IMR-90 (cell line): ENCODE measurements at regions not wholly inside any gene's neighbourhood (a gene's known extent, or its start where the extent isn't known, plus 50 kb on each side); places are given as distances from the start of the nearest gene placed in this dataset.
A peak's percentile ranks its signal among the peaks of the same experiment; 100 is the strongest.

Source experiments
- ATAC-seq: fragments of 200-7000 bp; cut with Tn5 transposase; 2 replicates; pipeline ENCODE4 v1.9.1; 2020; ENCODE audit warnings: low read depth, mild to moderate bottlenecking, moderate library complexity
- BruUV-seq: library from RNA; stranded (reverse); fragments of 400-500 nt; replicated peaks from 2 replicates; lab custom pipeline; 2021; lab: Mats Ljungman, UMichigan
- CTCF ChIA-PET: fragments of 300-600 bp; formaldehyde crosslinking; extraction: SDS; loops from one replicate; lab custom pipeline; 2021; ENCODE audit warnings: antibody characterized with exemption; lab: Yijun Ruan, JAX
- POLR2A ChIA-PET: fragments of 300-600 bp; sonication (Branson Sonifier 250); formaldehyde crosslinking; loops from one replicate; lab custom pipeline; 2022; ENCODE audit warnings: antibody characterized with exemption; ENCODE audit not compliant: unreplicated experiment; lab: Charles Lee
- DNase-seq: peaks from one replicate; pipeline ENCODE4 v3.0.0; 2013
- H2AFZ ChIP-seq: replicated peaks from 2 replicates; pipeline ENCODE3; 2013; ENCODE audit warnings: low read length, mild to moderate bottlenecking; ENCODE audit not compliant: poor library complexity
- H2AK5ac ChIP-seq: 2 replicates; pipeline ENCODE4 v1.6.1; 2013; ENCODE audit warnings: low read depth, low read length, inconsistent platforms
- H2AK9ac ChIP-seq: replicated peaks from 2 replicates; pipeline ENCODE3; 2013; ENCODE audit warnings: mild to moderate bottlenecking, low read depth, low read length, moderate library complexity; ENCODE audit not compliant: poor library complexity
- H2BK120ac ChIP-seq: 2 replicates; pipeline ENCODE4 v1.6.1; 2013; ENCODE audit warnings: low read depth, low read length, inconsistent platforms
- H2BK15ac ChIP-seq: 3 replicates; pipeline ENCODE4 v1.6.1; 2013; ENCODE audit warnings: low read depth, low read length, inconsistent platforms
- H2BK20ac ChIP-seq: 2 replicates; pipeline ENCODE4 v1.6.1; 2013; ENCODE audit warnings: low read depth, mild to moderate bottlenecking, inconsistent platforms, low read length, moderate library complexity
- H2BK5ac ChIP-seq: 2 replicates; pipeline ENCODE4 v1.6.1; 2013; ENCODE audit warnings: mild to moderate bottlenecking, low read depth, low read length, inconsistent platforms; ENCODE audit not compliant: poor library complexity, severe bottlenecking
- H3K14ac ChIP-seq: replicated peaks from 2 replicates; pipeline ENCODE4 v1.6.1; 2013; ENCODE audit warnings: low read depth, low read length, inconsistent platforms
- H3K18ac ChIP-seq: 2 replicates; pipeline ENCODE4 v1.6.1; 2013; ENCODE audit warnings: low read depth, low read length, control low read depth
- H3K23ac ChIP-seq: 2 replicates; pipeline ENCODE4 v1.6.1; 2013; ENCODE audit warnings: low read depth, low read length, inconsistent platforms
- H3K27ac ChIP-seq: 2 replicates; pipeline ENCODE4 v1.5.1; 2013; ENCODE audit warnings: mild to moderate bottlenecking, control low read depth, low read length; ENCODE audit not compliant: insufficient read depth
- H3K27me3 ChIP-seq: 2 replicates; pipeline ENCODE4 v1.6.1; 2013; ENCODE audit warnings: low read length; ENCODE audit not compliant: control insufficient read depth, insufficient read depth
- H3K36me3 ChIP-seq: 2 replicates; pipeline ENCODE4 v1.6.1; 2013; ENCODE audit warnings: low read length, mixed read lengths; ENCODE audit not compliant: control insufficient read depth, insufficient read depth
- H3K4ac ChIP-seq: 2 replicates; pipeline ENCODE4 v1.6.1; 2013; ENCODE audit warnings: low read depth, low read length, inconsistent platforms
- H3K4me1 ChIP-seq: 2 replicates; pipeline ENCODE4 v1.6.1; 2013; ENCODE audit warnings: low read length, mixed read lengths; ENCODE audit not compliant: control insufficient read depth, insufficient read depth
- H3K4me2 ChIP-seq: 2 replicates; pipeline ENCODE4 v1.6.1; 2013; ENCODE audit warnings: low read depth, mild to moderate bottlenecking, control low read depth, low read length, moderate library complexity
- H3K4me3 ChIP-seq: 2 replicates; pipeline ENCODE4 v1.5.1; 2013; ENCODE audit warnings: low read depth, mild to moderate bottlenecking, control low read depth, low read length, moderate library complexity; ENCODE audit not compliant: insufficient read depth
- H3K56ac ChIP-seq: 2 replicates; pipeline ENCODE4 v1.6.1; 2013; ENCODE audit warnings: low read length, inconsistent platforms; ENCODE audit not compliant: insufficient read depth; ENCODE audit errors: extremely low read depth
- H3K79me1 ChIP-seq, 2 experiments: 2 replicates each; pipeline ENCODE4 v1.6.1; 2013; ENCODE audit warnings: low read length in 2 of 2, inconsistent platforms in 1 of 2, low read depth in 1 of 2
- H3K9ac ChIP-seq: 2 replicates; pipeline ENCODE4 v1.6.1; 2013; ENCODE audit warnings: low read depth, low read length, control low read depth
- H3K9me1 ChIP-seq: 2 replicates; pipeline ENCODE4 v1.6.1; 2013; ENCODE audit warnings: low read length, inconsistent platforms; ENCODE audit not compliant: insufficient read depth
- H3K9me3 ChIP-seq: 2 replicates; pipeline ENCODE4 v1.6.1; 2013; ENCODE audit warnings: low read length; ENCODE audit not compliant: control insufficient read depth, insufficient read depth
- H4K20me1 ChIP-seq: 2 replicates; pipeline ENCODE4 v1.6.1; 2013; ENCODE audit warnings: low read length, inconsistent platforms; ENCODE audit not compliant: insufficient read depth
- H4K5ac ChIP-seq: 2 replicates; pipeline ENCODE4 v1.6.1; 2013; ENCODE audit warnings: mild to moderate bottlenecking, low read depth, low read length, control low read depth
- H4K8ac ChIP-seq, 2 experiments: 2 replicates each; pipeline ENCODE4 v1.6.1; 2013; ENCODE audit warnings: low read depth in 2 of 2, low read length in 2 of 2, control low read depth in 1 of 2, inconsistent platforms in 1 of 2
- H4K91ac ChIP-seq: 2 replicates; pipeline ENCODE4 v1.6.1; 2013; ENCODE audit warnings: low read depth, low read length, inconsistent platforms; ENCODE audit not compliant: insufficient read depth
- BHLHE40 ChIP-seq: fragments of 150-350 bp; IDR thresholded peaks from 2 replicates; pipeline ENCODE4 v1.6.1; 2016; ENCODE audit warnings: mild to moderate bottlenecking, low read depth, low read length
- CEBPB ChIP-seq: IDR thresholded peaks from 2 replicates; pipeline ENCODE4 v1.6.1; 2012; ENCODE audit warnings: low read depth, low read length, improper control_type of control experiment
- FOS ChIP-seq: fragments of 150-350 bp; IDR thresholded peaks from 2 replicates; pipeline ENCODE4 v1.6.1; 2016; ENCODE audit warnings: low read depth, low read length
- MAFK ChIP-seq: IDR thresholded peaks from 2 replicates; pipeline ENCODE4 v1.6.1; 2012; ENCODE audit warnings: low read depth, low read length, improper control_type of control experiment
- MAZ ChIP-seq: IDR thresholded peaks from 2 replicates; pipeline ENCODE4 v1.6.1; 2012; ENCODE audit warnings: low read depth, mild to moderate bottlenecking, low read length, improper control_type of control experiment, moderate library complexity, borderline replicate concordance
- MXI1 ChIP-seq: IDR thresholded peaks from 2 replicates; pipeline ENCODE4 v1.6.1; 2012; ENCODE audit warnings: low read depth, mild to moderate bottlenecking, low read length, moderate library complexity, borderline replicate concordance
- NFE2L2 ChIP-seq: fragments of 150-350 bp; IDR thresholded peaks from 2 replicates; pipeline ENCODE4 v1.6.1; 2016; ENCODE audit warnings: low read depth, mild to moderate bottlenecking, low read length
- POLR2A ChIP-seq: IDR thresholded peaks from 2 replicates; pipeline ENCODE4 v1.6.1; 2012; ENCODE audit warnings: mild to moderate bottlenecking, low read depth, low read length
- RAD21 ChIP-seq: IDR thresholded peaks from 2 replicates; pipeline ENCODE4 v1.6.1; 2012; ENCODE audit warnings: low read length, improper control_type of control experiment
- RCOR1 ChIP-seq: IDR thresholded peaks from 2 replicates; pipeline ENCODE4 v1.6.1; 2012; ENCODE audit warnings: mild to moderate bottlenecking, low read length, improper control_type of control experiment; ENCODE audit not compliant: insufficient replicate concordance
- WGBS, 2 experiments: methylation state at CpG; one replicate each; pipeline versions ENCODE4 v1.1.5 to v1.1.7; 2013; ENCODE audit warnings: missing lambda C conversion rate in 2 of 2; ENCODE audit not compliant: insufficient read length in 1 of 2; ENCODE audit errors: extremely low coverage in 2 of 2; 5-methylcytosine and 5-hydroxymethylcytosine counted together
- dilution Hi-C: fragments of 300-500 bp; cut with HindIII; formaldehyde crosslinking; loops from one replicate; pipeline ENCODE4 v1.14.3; 2018; ENCODE audit warnings: low sequenced_read_pairs; ENCODE audit not compliant: unreplicated experiment
- in situ Hi-C: fragments of 300-500 bp; cut with MboI; formaldehyde crosslinking; loops from 3 replicates; pipeline ENCODE4 v1.14.3; 2019; ENCODE audit warnings: low sequenced_read_pairs, inconsistent platforms, mixed read lengths
- intact Hi-C: fragments of 100-400 bp; cut with micrococcal nuclease; formaldehyde crosslinking; loops from 2 replicates; pipeline ENCODE4 v1.10.0; 2022
- TF ChIP-seq, protein P1 (sequence below): fragments of 150-350 bp; IDR thresholded peaks from 2 replicates; pipeline ENCODE4 v1.6.1; 2017; ENCODE audit warnings: mild to moderate bottlenecking, antibody characterized with exemption, low read length, low read depth
- TF ChIP-seq, protein P2 (sequence below): conservative IDR thresholded peaks from 2 replicates; pipeline ENCODE4 v1.5.1; 2012; ENCODE audit warnings: mild to moderate bottlenecking, low read depth, low read length, improper control_type of control experiment
- TF ChIP-seq, protein P3 (sequence below): fragments of 150-350 bp; IDR thresholded peaks from 2 replicates; pipeline ENCODE4 v1.6.1; 2016; ENCODE audit warnings: low read depth, mild to moderate bottlenecking, low read length, moderate library complexity, borderline replicate concordance

DNA sequence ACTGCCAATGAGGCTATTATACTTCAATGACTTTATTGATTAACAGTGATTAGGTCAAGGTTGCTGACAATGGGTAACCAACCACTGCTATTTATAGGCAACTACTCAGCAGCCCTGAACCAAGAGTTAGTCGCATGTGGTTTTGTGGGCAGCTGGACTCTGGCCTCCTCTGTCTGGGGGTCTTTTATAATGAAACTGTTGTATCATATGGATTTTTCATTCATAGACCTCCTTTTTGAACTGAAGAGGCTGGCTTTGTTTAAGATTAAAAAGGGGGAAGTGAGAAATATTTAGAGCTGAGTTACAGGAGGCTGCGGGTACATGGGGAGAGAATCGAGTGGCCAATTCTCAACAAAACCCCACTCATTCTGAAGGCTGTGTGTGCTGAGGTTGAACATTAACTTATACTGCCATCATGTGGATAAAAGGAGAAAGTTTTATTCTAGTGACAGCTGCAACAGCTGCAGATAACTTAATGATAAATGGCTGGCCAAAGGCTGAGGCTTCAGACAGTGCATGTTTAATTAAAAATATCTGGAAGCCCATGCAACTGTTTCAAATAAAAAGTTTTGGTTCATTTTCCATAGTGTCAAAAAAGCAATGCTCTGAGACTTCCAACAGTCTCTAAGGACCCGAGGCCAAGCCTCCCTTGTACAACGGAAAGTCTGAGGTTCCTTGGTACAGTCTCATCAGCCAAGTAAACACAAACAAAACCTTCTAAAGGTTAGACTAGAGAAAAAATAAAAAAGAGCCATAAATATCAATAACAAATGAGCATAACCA lies 682.6 kb downstream of the KCNA4 start:
- in situ Hi-C loops: loop anchor here (5.0 to 25.0 kb wide), 6 partner anchors 499 to 1822 kb away; partner anchors contain the start of genes BDNF, KIF18A, LIN7C and METTL15
- peak; percentile 91 for TF ChIP-seq RAD21
- TF ChIP-seq NFE2L2: no peak
- no peak for TF ChIP-seq MAFK
- no peak for TF ChIP-seq CEBPB
- TF ChIP-seq BHLHE40: 0 out of 2 replicates have a peak, but pooled peaks have one; percentile 4
- TF ChIP-seq MAZ: 0 out of 2 replicates have a peak, but pooled peaks have one; percentile 5
- TF ChIP-seq, protein P1, sequence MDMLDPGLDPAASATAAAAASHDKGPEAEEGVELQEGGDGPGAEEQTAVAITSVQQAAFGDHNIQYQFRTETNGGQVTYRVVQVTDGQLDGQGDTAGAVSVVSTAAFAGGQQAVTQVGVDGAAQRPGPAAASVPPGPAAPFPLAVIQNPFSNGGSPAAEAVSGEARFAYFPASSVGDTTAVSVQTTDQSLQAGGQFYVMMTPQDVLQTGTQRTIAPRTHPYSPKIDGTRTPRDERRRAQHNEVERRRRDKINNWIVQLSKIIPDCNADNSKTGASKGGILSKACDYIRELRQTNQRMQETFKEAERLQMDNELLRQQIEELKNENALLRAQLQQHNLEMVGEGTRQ: no peak
- TF ChIP-seq, protein P2, sequence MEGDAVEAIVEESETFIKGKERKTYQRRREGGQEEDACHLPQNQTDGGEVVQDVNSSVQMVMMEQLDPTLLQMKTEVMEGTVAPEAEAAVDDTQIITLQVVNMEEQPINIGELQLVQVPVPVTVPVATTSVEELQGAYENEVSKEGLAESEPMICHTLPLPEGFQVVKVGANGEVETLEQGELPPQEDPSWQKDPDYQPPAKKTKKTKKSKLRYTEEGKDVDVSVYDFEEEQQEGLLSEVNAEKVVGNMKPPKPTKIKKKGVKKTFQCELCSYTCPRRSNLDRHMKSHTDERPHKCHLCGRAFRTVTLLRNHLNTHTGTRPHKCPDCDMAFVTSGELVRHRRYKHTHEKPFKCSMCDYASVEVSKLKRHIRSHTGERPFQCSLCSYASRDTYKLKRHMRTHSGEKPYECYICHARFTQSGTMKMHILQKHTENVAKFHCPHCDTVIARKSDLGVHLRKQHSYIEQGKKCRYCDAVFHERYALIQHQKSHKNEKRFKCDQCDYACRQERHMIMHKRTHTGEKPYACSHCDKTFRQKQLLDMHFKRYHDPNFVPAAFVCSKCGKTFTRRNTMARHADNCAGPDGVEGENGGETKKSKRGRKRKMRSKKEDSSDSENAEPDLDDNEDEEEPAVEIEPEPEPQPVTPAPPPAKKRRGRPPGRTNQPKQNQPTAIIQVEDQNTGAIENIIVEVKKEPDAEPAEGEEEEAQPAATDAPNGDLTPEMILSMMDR: peak; percentile 76
- no peak for TF ChIP-seq FOS
- no peak for TF ChIP-seq RCOR1
- TF ChIP-seq, protein P3, sequence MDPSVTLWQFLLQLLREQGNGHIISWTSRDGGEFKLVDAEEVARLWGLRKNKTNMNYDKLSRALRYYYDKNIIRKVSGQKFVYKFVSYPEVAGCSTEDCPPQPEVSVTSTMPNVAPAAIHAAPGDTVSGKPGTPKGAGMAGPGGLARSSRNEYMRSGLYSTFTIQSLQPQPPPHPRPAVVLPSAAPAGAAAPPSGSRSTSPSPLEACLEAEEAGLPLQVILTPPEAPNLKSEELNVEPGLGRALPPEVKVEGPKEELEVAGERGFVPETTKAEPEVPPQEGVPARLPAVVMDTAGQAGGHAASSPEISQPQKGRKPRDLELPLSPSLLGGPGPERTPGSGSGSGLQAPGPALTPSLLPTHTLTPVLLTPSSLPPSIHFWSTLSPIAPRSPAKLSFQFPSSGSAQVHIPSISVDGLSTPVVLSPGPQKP: no peak
- TF ChIP-seq POLR2A: no peak
- TF ChIP-seq MXI1: no peak

More for the DNA sequence above, 682.6 kb downstream of the KCNA4 start:
- H4K91ac ChIP-seq: peak overlapping the region; percentile 96
- no CpG with 5 or more reads among the region's 5 CpGs for WGBS, 2 experiments
- H3K9ac ChIP-seq: peak overlapping the region; percentile 88
- H3K4ac ChIP-seq: peak overlapping the region; percentile 93
- no peak overlapping the region for H2AFZ ChIP-seq
- H2AK9ac ChIP-seq: peak overlapping the region; percentile 8
- H4K20me1 ChIP-seq: no peaks in the 10 kb centered on the region
- DNase-seq (peak; percentile 88), ATAC-seq (peak; percentile 67)
- H3K9me3 ChIP-seq: no peaks in the 10 kb centered on the region
- ChIA-PET CTCF (interaction anchor here (0.7 to 1.4 kb wide), 5 partner anchors 9 to 1636 kb away, joined by 3 to 5 read pairs (median 3); no protein-coding TSS in a partner anchor), POLR2A (interaction anchor here (0.6 kb wide), 1 partner anchor 174 kb away, joined by 3 read pairs; no protein-coding TSS in a partner anchor)
- peak overlapping the region; percentile 78; the same call in 1 of the 2 replicates for H3K14ac ChIP-seq
- intact Hi-C loops (loop anchor here (1.0 to 10.0 kb wide), 13 partner anchors 215 to 1829 kb away; partner anchors contain the start of genes KIF18A, LIN7C and METTL15), dilution Hi-C loops (no loop called here)
- no peaks in the 10 kb centered on the region for H3K27me3 ChIP-seq
- H2BK15ac ChIP-seq: peak overlapping the region; percentile 79; the same call in 1 of the 3 replicates
- H3K23ac ChIP-seq: peak overlapping the region; percentile 91
- H3K4me2 ChIP-seq: 0 out of 2 replicates have a peak overlapping the region, but pooled peaks have one; percentile 17
- H2AK5ac ChIP-seq: peak overlapping the region; percentile 65
- H3K56ac ChIP-seq: peak overlapping the region; percentile 74
- H3K4me3 ChIP-seq: no peak overlapping the region
- peaks cover 14% of the 10 kb centered on the region for H3K4me1 ChIP-seq
- no peaks in the 10 kb centered on the region for H3K36me3 ChIP-seq
- H2BK5ac ChIP-seq: peak overlapping the region; percentile 98
- peak overlapping the region; percentile 93 for H3K27ac ChIP-seq
- H4K5ac ChIP-seq: peak overlapping the region; percentile 92
- H2BK120ac ChIP-seq: peak overlapping the region; percentile 97
- no peaks in the 10 kb centered on the region; the same call in 1 of the 2 replicates for H3K9me1 ChIP-seq
- peak overlapping the region; percentile 90 to 93 for H4K8ac ChIP-seq
- no TSS peak for BruUV-seq
- peaks cover 0 to 6% of the 10 kb centered on the region in 2 experiments; a peak in 1 of 4 replicates for H3K79me1 ChIP-seq
- H3K18ac ChIP-seq: peak overlapping the region; percentile 95
- H2BK20ac ChIP-seq: peak overlapping the region; percentile 97
